Upper lobe of left lung (tissue), 6 donors: ENCODE measurements at regions not wholly inside any gene's neighbourhood (a gene's known extent, or its start where the extent isn't known, plus 50 kb on each side); places are given as distances from the start of the nearest gene placed in this dataset.

ENCODE experiments used
- ATAC-seq, 2 donors: fragments of 200-7000 bp; cut with Tn5 transposase; one replicate each; pipeline ENCODE4 v1.9.1; 2022; ENCODE audit warnings: mild to moderate bottlenecking in 2 of 2, moderate library complexity in 2 of 2; ENCODE audit not compliant: low FRiP score in 2 of 2
- DNase-seq, 2 donors: peaks; one replicate each; pipeline ENCODE4 v3.0.0-alpha.2; 2019 to 2020
- H3K27ac ChIP-seq, 4 donors: fragments of 200-600 bp; sonication (generic); one replicate each; pipeline ENCODE4 v1.5.1; 2016 to 2019
- H3K27me3 ChIP-seq, 4 donors: fragments of 200-600 bp; sonication (generic); one replicate each; pipeline ENCODE4 v1.5.1; 2017 to 2019
- H3K36me3 ChIP-seq, 4 donors: fragments of 200-600 bp; sonication (generic); one replicate each; pipeline ENCODE4 v1.5.1; 2016 to 2019
- H3K4me1 ChIP-seq, 4 donors: fragments of 200-600 bp; sonication (generic); one replicate each; pipeline ENCODE4 v1.5.1; 2018 to 2019
- H3K4me3 ChIP-seq, 4 donors: fragments of 200-600 bp; sonication (generic); one replicate each; pipeline ENCODE4 v1.5.1; 2017 to 2019; ENCODE audit warnings: mild to moderate bottlenecking in 2 of 4, moderate library complexity in 1 of 4
- H3K9me3 ChIP-seq, 4 donors: fragments of 200-600 bp; sonication (generic); one replicate each; pipeline ENCODE4 v1.5.1; 2018 to 2019
- CTCF ChIP-seq, 6 experiments: fragments of 450-650 bp in 4 of 6; fragments of 200-600 bp in 2 of 6; sonication (generic) in 2 of 6; IDR thresholded peaks; one replicate each; pipeline ENCODE4 v1.5.1; 2016 to 2019; ENCODE audit warnings: antibody characterized with exemption in 6 of 6
- EP300 ChIP-seq, 4 donors: sonication (generic); formaldehyde crosslinking; IDR thresholded peaks; one replicate each; pipeline ENCODE4 v1.5.1; 2017; ENCODE audit warnings: antibody characterized with exemption in 4 of 4, control low read depth in 2 of 4
- POLR2A ChIP-seq, 4 donors: fragments of 450-650 bp; IDR thresholded peaks; one replicate each; pipeline ENCODE4 v1.5.1; 2016 to 2017; ENCODE audit warnings: antibody characterized with exemption in 4 of 4, mild to moderate bottlenecking in 2 of 4
- POLR2AphosphoS5 ChIP-seq, 2 donors: sonication (generic); formaldehyde crosslinking; IDR thresholded peaks; one replicate each; pipeline ENCODE4 v1.5.1; 2017; ENCODE audit warnings: antibody characterized with exemption in 2 of 2
- WGBS, 2 donors: methylation state at CpG; one replicate each; pipeline ENCODE4 v1.1.5; 2017 to 2018; 5-methylcytosine and 5-hydroxymethylcytosine counted together
- donor health status: DM: no; HTN: no; CAD: no; lungs with moderate emphysema.
- donor health status: DM: no; HTN: yes; CAD: no; lungs with severe emphysema.

- TF ChIP-seq EP300 (IDR thresholded peaks at IDR 0.05) (no peak), POLR2A (IDR thresholded peaks at IDR 0.05) (no peak), POLR2AphosphoS5 (IDR thresholded peaks at IDR 0.05) (no peak), CTCF (IDR thresholded peaks at IDR 0.05) (no peak)
- H3K36me3 ChIP-seq, result no peaks in the 10 kb centered on the region
- no peaks in the 10 kb centered on the region for H3K9me3 ChIP-seq
- H3K27ac ChIP-seq, result no peak overlapping the region
- DNase-seq (no peak), ATAC-seq (no peak)
- WGBS, 2 donors, result 57 to 76% methylated on average over 7 of the region's 7 CpGs
- H3K4me3 ChIP-seq, result no peak overlapping the region
- H3K4me1 ChIP-seq, result peaks cover 0 to 10% (median 0%) of the 10 kb centered on the region in 4 donors
- H3K27me3 ChIP-seq, result no peaks in the 10 kb centered on the region
These were observed 225.0 kb downstream of the QDPR start for GRCh38 chr4:17286752-17287460.

- Histone ChIP-seq H3K27ac (no peak overlapping the region), H3K9me3 (no peaks in the 10 kb centered on the region), H3K27me3 (no peaks in the 10 kb centered on the region), H3K4me3 (no peak overlapping the region), H3K4me1 (peaks cover 0 to 10% (median 0%) of the 10 kb centered on the region in 4 donors), H3K36me3 (no peaks in the 10 kb centered on the region)
- TF ChIP-seq POLR2AphosphoS5 (IDR thresholded peaks at IDR 0.05) (no peak), CTCF (IDR thresholded peaks at IDR 0.05) (no peak), EP300 (IDR thresholded peaks at IDR 0.05) (no peak), POLR2A (IDR thresholded peaks at IDR 0.05) (no peak)
- ATAC-seq, result no peak
- WGBS, 2 donors, result 83 to 89% methylated on average over 4 of the region's 4 CpGs
- no peak for DNase-seq
These were observed 226.1 kb downstream of the QDPR start for GRCh38 chr4:17285747-17286146.

GRCh38 chr4:17284323-17285175, 227.3 kb downstream of the QDPR start:
- Histone ChIP-seq H3K9me3 (no peaks in the 10 kb centered on the region), H3K27me3 (no peaks in the 10 kb centered on the region), H3K36me3 (no peaks in the 10 kb centered on the region), H3K27ac (no peak overlapping the region), H3K4me1 (peaks cover 0 to 10% (median 0%) of the 10 kb centered on the region in 4 donors), H3K4me3 (no peak overlapping the region)
- no peak for DNase-seq
- 59 to 68% methylated on average over 5 of the region's 5 CpGs for WGBS, 2 donors
- no peak for TF ChIP-seq CTCF (IDR thresholded peaks at IDR 0.05)
- no peak for TF ChIP-seq POLR2A (IDR thresholded peaks at IDR 0.05)
- TF ChIP-seq EP300 (IDR thresholded peaks at IDR 0.05), result no peak
- TF ChIP-seq POLR2AphosphoS5 (IDR thresholded peaks at IDR 0.05), result no peak
- peak in 1 of 2 donors; percentile 48 for ATAC-seq

GRCh38 chr4:17283832-17284231, 228.1 kb downstream of the QDPR start:
- H3K36me3 ChIP-seq, result no peaks in the 10 kb centered on the region
- TF ChIP-seq CTCF (IDR thresholded peaks at IDR 0.05), result no peak
- TF ChIP-seq POLR2A (IDR thresholded peaks at IDR 0.05), result no peak
- TF ChIP-seq EP300 (IDR thresholded peaks at IDR 0.05), result no peak
- WGBS, 2 donors, result 73 to 83% methylated on average over 4 of the region's 4 CpGs
- no peak for ATAC-seq
- no peak overlapping the region for H3K27ac ChIP-seq
- no peak for DNase-seq
- no peaks in the 10 kb centered on the region for H3K27me3 ChIP-seq
- no peak overlapping the region for H3K4me3 ChIP-seq
- H3K4me1 ChIP-seq, result peaks cover 0 to 10% (median 0%) of the 10 kb centered on the region in 4 donors
- H3K9me3 ChIP-seq, result no peaks in the 10 kb centered on the region
